K562 (cell line): ENCODE measurements at regions not wholly inside any gene's neighbourhood (a gene's known extent, or its start where the extent isn't known, plus 50 kb on each side); places are given as distances from the start of the nearest gene placed in this dataset.

Experiments used
- BACH1 ChIP-seq: fragments of 200-800 bp; sonication (Bioruptor generic); IDR thresholded peaks from 2 replicates; pipeline ENCODE4 v1.6.1; 2016; ENCODE audit warnings: missing genetic modification characterization, missing compliant biosample characterization
- BHLHE40 ChIP-seq: IDR thresholded peaks from 2 replicates; pipeline ENCODE4 v1.6.1; 2011; ENCODE audit warnings: low read length, improper control_type of control experiment
- CHD4 ChIP-seq: fragments of 200-600 bp; sonication (generic); IDR thresholded peaks from 3 replicates; pipeline ENCODE4 v1.6.1; 2012; ENCODE audit warnings: low read depth, mild to moderate bottlenecking, mixed read lengths, low read length, inconsistent platforms; ENCODE audit not compliant: insufficient read depth, insufficient replicate concordance, poor library complexity, severe bottlenecking
- E2F1 ChIP-seq: sonication (generic); formaldehyde crosslinking; IDR thresholded peaks from 2 replicates; pipeline ENCODE4 v1.8.1; 2023; ENCODE audit warnings: mild to moderate bottlenecking, missing genetic modification reagents, moderate library complexity
- HIVEP1 ChIP-seq: fragments of 250-450 bp; sonication (Bioruptor Pico); IDR thresholded peaks from 2 replicates; pipeline ENCODE4 v1.4.0; 2020; ENCODE audit warnings: mild to moderate bottlenecking
- HMGXB4 ChIP-seq: sonication (generic); formaldehyde crosslinking; IDR thresholded peaks from 2 replicates; pipeline ENCODE4 v1.8.1; 2023; ENCODE audit warnings: mild to moderate bottlenecking, missing genetic modification reagents
- HOMEZ ChIP-seq: fragments of 250-450 bp; sonication (Bioruptor Pico); IDR thresholded peaks from 2 replicates; pipeline ENCODE4 v1.4.0; 2020; ENCODE audit warnings: mild to moderate bottlenecking, moderate library complexity
- IFI16 ChIP-seq: fragments of 250-450 bp; sonication (Bioruptor Pico); IDR thresholded peaks from 2 replicates; pipeline ENCODE4 v2.1.2; 2022; ENCODE audit warnings: mild to moderate bottlenecking, inconsistent platforms
- KLF16 ChIP-seq: IDR thresholded peaks from 2 replicates; pipeline ENCODE4 v1.6.1; 2016; ENCODE audit warnings: antibody characterized with exemption
- MYNN ChIP-seq, 2 experiments: sonication (generic); formaldehyde crosslinking in 1 of 2; IDR thresholded peaks; 2 replicates each; pipeline versions ENCODE4 v1.5.0 to v1.6.1; 2016 to 2020; ENCODE audit warnings: antibody characterized with exemption in 1 of 2, missing genetic modification reagents in 1 of 2
- NR1H2 ChIP-seq: sonication (generic); formaldehyde crosslinking; IDR thresholded peaks from 2 replicates; pipeline ENCODE4 v1.4.0; 2020; ENCODE audit warnings: mild to moderate bottlenecking, missing genetic modification reagents
- PREB ChIP-seq: sonication (generic); formaldehyde crosslinking; IDR thresholded peaks from 2 replicates; pipeline ENCODE4 v1.8.1; 2023; ENCODE audit warnings: mild to moderate bottlenecking, missing genetic modification reagents
- PRPF4 ChIP-seq: fragments of 200-400 bp; formaldehyde crosslinking; IDR thresholded peaks from one replicate; pipeline ENCODE4 v1.6.1; 2017; ENCODE audit warnings: low read length, low read depth, mild to moderate bottlenecking; ENCODE audit not compliant: insufficient read depth, poor library complexity, severe bottlenecking
- UBTF ChIP-seq, 2 experiments: IDR thresholded peaks; 2 replicates each; pipeline ENCODE4 v1.6.1; 2012; ENCODE audit warnings: improper control_type of control experiment in 2 of 2, low read depth in 2 of 2, low read length in 2 of 2, borderline replicate concordance in 1 of 2
- ZNF778 ChIP-seq: fragments of 450-650 bp; formaldehyde crosslinking; IDR thresholded peaks from 2 replicates; pipeline ENCODE4 v1.4.0; 2020; ENCODE audit warnings: mild to moderate bottlenecking, moderate library complexity

- TF ChIP-seq HOMEZ (peak; percentile 23; the same call in 1 of the 2 replicates), KLF16 (peak; percentile 90), HIVEP1 (CRISPR knock-in tag) (0 out of 2 replicates have a peak, but pooled peaks have one; percentile 12), PRPF4 (no peak), CHD4 (no peak), E2F1 (CRISPR knock-in tag) (peak; percentile 72; the same call in 1 of the 2 replicates), NR1H2 (CRISPR knock-in tag) (0 out of 2 replicates have a peak, but pooled peaks have one; percentile 74), BHLHE40 (peak; percentile 71), BACH1 (no peak), UBTF (IDR thresholded peaks at IDR 0.05; ENCODE audit: borderline replicate concordance in 1 of 2, low read depth in 2 of 2, low read length in 2 of 2) (0 out of 4 replicates have a peak, but pooled peaks of 1 of the 2 experiments have one; percentile 47), MYNN (IDR thresholded peaks at IDR 0.05) (peak; percentile 91), MYNN (CRISPR knock-in tag; IDR thresholded peaks at IDR 0.05) (peak; percentile 81; the same call in 1 of the 2 replicates), PREB (CRISPR knock-in tag) (peak; percentile 99), HMGXB4 (CRISPR knock-in tag) (no peak; the same call in 1 of the 2 replicates), IFI16 (CRISPR knock-in tag) (peak; percentile 35; the same call in 1 of the 2 replicates), ZNF778 (CRISPR knock-in tag) (no peak)
Observed at GRCh38 chr22:22060200-22061084, 77.9 kb upstream of the TOP3B start (continued).
